Neutrophil (primary cell): ENCODE measurements at regions not wholly inside any gene's neighbourhood (a gene's known extent, or its start where the extent isn't known, plus 50 kb on each side); places are given as distances from the start of the nearest gene placed in this dataset.

Experiments
- H3K27ac ChIP-seq: fragments of 200-600 bp; sonication (generic); 2 replicates; pipeline ENCODE4 v1.5.1; 2016; ENCODE audit warnings: mild to moderate bottlenecking, moderate library complexity
- H3K27me3 ChIP-seq: fragments of 200-600 bp; sonication (generic); 2 replicates; pipeline ENCODE4 v1.6.0; 2016; ENCODE audit warnings: mild to moderate bottlenecking
- H3K36me3 ChIP-seq: fragments of 200-600 bp; sonication (generic); 2 replicates; pipeline ENCODE4 v1.5.1; 2017
- H3K4me1 ChIP-seq, 2 experiments: fragments of 200-600 bp in 1 of 2; sonication (generic) in 1 of 2; 1 replicate in 1 of 2; 2 replicates in 1 of 2; pipeline versions ENCODE4 v1.5.1 to v1.6.1; 2013 to 2016; ENCODE audit warnings: low read depth in 1 of 2, low read length in 1 of 2, mild to moderate bottlenecking in 1 of 2, moderate library complexity in 1 of 2; ENCODE audit not compliant: control insufficient read depth in 1 of 2, insufficient read depth in 1 of 2
- H3K4me3 ChIP-seq, 2 experiments: fragments of 200-600 bp in 1 of 2; sonication (generic) in 1 of 2; 1 replicate in 1 of 2; 2 replicates in 1 of 2; pipeline ENCODE4 v1.5.1; 2013 to 2016; ENCODE audit warnings: low read depth in 1 of 2, low read length in 1 of 2, mild to moderate bottlenecking in 1 of 2, moderate library complexity in 1 of 2
- H3K9me3 ChIP-seq: fragments of 200-600 bp; sonication (generic); 2 replicates; pipeline ENCODE4 v1.5.1; 2016
- CTCF ChIP-seq: fragments of 200-600 bp; sonication (generic); IDR thresholded peaks from 2 replicates; pipeline ENCODE4 v1.5.1; 2016; ENCODE audit warnings: antibody characterized with exemption

- TF ChIP-seq CTCF: no peak
- no peaks in the 10 kb centered on the region for H3K4me1 ChIP-seq
- no peaks in the 10 kb centered on the region for H3K36me3 ChIP-seq
- no peak overlapping the region for H3K27ac ChIP-seq
- no peaks in the 10 kb centered on the region for H3K9me3 ChIP-seq
- H3K27me3 ChIP-seq: no peaks in the 10 kb centered on the region
- no peak overlapping the region for H3K4me3 ChIP-seq
Observed at GRCh38 chr10:31157123-31158010, 125.7 kb upstream of the ZNF438 start.

- TF ChIP-seq CTCF: no peak
- Histone ChIP-seq H3K4me1 (no peaks in the 10 kb centered on the region), H3K27me3 (no peaks in the 10 kb centered on the region), H3K36me3 (no peaks in the 10 kb centered on the region), H3K27ac (no peak overlapping the region), H3K9me3 (no peaks in the 10 kb centered on the region), H3K4me3 (no peak overlapping the region)
Observed at GRCh38 chr10:31158011-31158658, 126.5 kb upstream of the ZNF438 start.

GRCh38 chr10:31166606-31167005 is 134.9 kb upstream of the ZNF438 start:
- no peak overlapping the region for H3K4me3 ChIP-seq
- no peaks in the 10 kb centered on the region for H3K27me3 ChIP-seq
- no peak overlapping the region for H3K27ac ChIP-seq
- no peaks in the 10 kb centered on the region for H3K36me3 ChIP-seq
- no peaks in the 10 kb centered on the region for H3K9me3 ChIP-seq
- no peaks in the 10 kb centered on the region for H3K4me1 ChIP-seq
- TF ChIP-seq CTCF: no peak

GRCh38 chr10:31170636-31171035 is 139.0 kb upstream of the ZNF438 start:
- Histone ChIP-seq H3K4me1 (no peaks in the 10 kb centered on the region), H3K36me3 (no peaks in the 10 kb centered on the region), H3K27me3 (no peaks in the 10 kb centered on the region), H3K27ac (no peak overlapping the region), H3K9me3 (no peaks in the 10 kb centered on the region), H3K4me3 (no peak overlapping the region)
- no peak for TF ChIP-seq CTCF

GRCh38 chr10:31171402-31172083 is 139.9 kb upstream of the ZNF438 start:
- Histone ChIP-seq H3K4me3 (no peak overlapping the region), H3K4me1 (no peaks in the 10 kb centered on the region), H3K27me3 (no peaks in the 10 kb centered on the region), H3K27ac (no peak overlapping the region), H3K36me3 (no peaks in the 10 kb centered on the region), H3K9me3 (no peaks in the 10 kb centered on the region)
- no peak for TF ChIP-seq CTCF
